IPS DF 4.7 (cell line): ENCODE measurements at regions not wholly inside any gene's neighbourhood (a gene's known extent, or its start where the extent isn't known, plus 50 kb on each side); places are given as distances from the start of the nearest gene placed in this dataset.

ENCODE experiments used
- DNase-seq: peaks from one replicate; pipeline ENCODE4 v3.0.0-alpha.2; 2013; ENCODE audit warnings: low spot score; ENCODE audit errors: extremely low read depth

GRCh38 chr2:133940134-133940533, 313.7 kb upstream of the MGAT5 start:
- no peak for DNase-seq

GRCh38 chr2:133941666-133942065, 312.2 kb upstream of the MGAT5 start:
- no peak for DNase-seq

- no peak for DNase-seq
Measured at GRCh38 chr2:133942398-133942797, 311.5 kb upstream of the MGAT5 start.

- DNase-seq, result no peak
Measured at GRCh38 chr2:133943108-133943507, 310.8 kb upstream of the MGAT5 start.

- DNase-seq, result no peak
Measured at GRCh38 chr2:133945089-133945488, 308.8 kb upstream of the MGAT5 start.

GRCh38 chr2:133947057-133947456, 306.8 kb upstream of the MGAT5 start:
- DNase-seq, result no peak

- DNase-seq, result no peak
Measured at GRCh38 chr2:133948610-133949290, 305.1 kb upstream of the MGAT5 start.

- DNase-seq, result no peak
Measured at GRCh38 chr2:133949595-133949994, 304.3 kb upstream of the MGAT5 start.

GRCh38 chr2:133951209-133951608, 302.7 kb upstream of the MGAT5 start:
- no peak for DNase-seq

GRCh38 chr2:133952420-133952819, 301.5 kb upstream of the MGAT5 start:
- DNase-seq, result no peak

- no peak for DNase-seq
Measured at GRCh38 chr2:133952896-133953295, 301.0 kb upstream of the MGAT5 start.

- no peak for DNase-seq
Measured at GRCh38 chr2:133953524-133953923, 300.3 kb upstream of the MGAT5 start.

GRCh38 chr2:133954636-133955035, 299.2 kb upstream of the MGAT5 start:
- DNase-seq, result no peak

GRCh38 chr2:133955169-133955568, 298.7 kb upstream of the MGAT5 start:
- DNase-seq, result no peak

GRCh38 chr2:133956434-133956935, 297.4 kb upstream of the MGAT5 start:
- no peak for DNase-seq

- DNase-seq, result no peak
Measured at GRCh38 chr2:133957724-133958480, 296.0 kb upstream of the MGAT5 start.

- DNase-seq, result no peak
Measured at GRCh38 chr2:133959066-133959465, 294.8 kb upstream of the MGAT5 start.

GRCh38 chr2:133966720-133967304, 287.1 kb upstream of the MGAT5 start:
- no peak for DNase-seq

GRCh38 chr2:133967326-133967725, 286.5 kb upstream of the MGAT5 start:
- no peak for DNase-seq

GRCh38 chr2:133968446-133968845, 285.4 kb upstream of the MGAT5 start:
- DNase-seq, result no peak

- DNase-seq, result no peak
Measured at GRCh38 chr2:133970641-133971040, 283.2 kb upstream of the MGAT5 start.

GRCh38 chr2:133972297-133972696, 281.6 kb upstream of the MGAT5 start:
- no peak for DNase-seq
